Keratinocyte (primary cell): ENCODE measurements at regions not wholly inside any gene's neighbourhood (a gene's known extent, or its start where the extent isn't known, plus 50 kb on each side); places are given as distances from the start of the nearest gene placed in this dataset.

ENCODE experiments used
- EZH2 ChIP-seq: IDR thresholded peaks from one replicate; pipeline ENCODE4 v1.6.1; 2012; ENCODE audit warnings: inconsistent platforms, mild to moderate bottlenecking, low read length, moderate library complexity
- TF ChIP-seq, protein P1 (sequence below), 3 experiments: IDR thresholded peaks in 1 of 3; conservative IDR thresholded peaks in 1 of 3; optimal IDR thresholded peaks in 1 of 3; 2 replicates in 2 of 3; 3 replicates in 1 of 3; pipeline versions ENCODE3 to v1.5.1; 2011; ENCODE audit warnings: low read length in 3 of 3, mild to moderate bottlenecking in 3 of 3, moderate library complexity in 2 of 3, control low read depth in 1 of 3, inconsistent platforms in 1 of 3; ENCODE audit not compliant: insufficient read depth in 2 of 3; ENCODE audit errors: extremely low read depth in 1 of 3

DNA sequence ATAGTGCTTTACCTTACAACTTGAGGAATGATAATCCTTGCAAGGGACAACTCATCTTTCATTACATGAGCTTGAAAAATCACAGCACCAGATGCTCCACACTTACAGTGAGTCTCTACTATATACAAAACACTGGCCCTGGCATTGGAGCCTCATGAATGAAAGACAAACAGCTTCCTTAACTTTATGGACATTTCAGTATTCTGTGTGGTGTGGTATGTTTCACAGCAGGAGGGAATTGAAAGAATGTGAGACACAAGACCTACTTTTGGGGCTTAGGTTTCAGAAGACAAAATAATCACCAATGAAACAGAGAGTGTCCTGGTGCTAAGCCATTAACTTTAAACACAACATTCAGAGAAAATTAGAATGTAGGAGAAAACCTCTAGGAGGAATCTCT, 1249.6 kb downstream of the XPNPEP1 start:
- TF ChIP-seq, protein P1, sequence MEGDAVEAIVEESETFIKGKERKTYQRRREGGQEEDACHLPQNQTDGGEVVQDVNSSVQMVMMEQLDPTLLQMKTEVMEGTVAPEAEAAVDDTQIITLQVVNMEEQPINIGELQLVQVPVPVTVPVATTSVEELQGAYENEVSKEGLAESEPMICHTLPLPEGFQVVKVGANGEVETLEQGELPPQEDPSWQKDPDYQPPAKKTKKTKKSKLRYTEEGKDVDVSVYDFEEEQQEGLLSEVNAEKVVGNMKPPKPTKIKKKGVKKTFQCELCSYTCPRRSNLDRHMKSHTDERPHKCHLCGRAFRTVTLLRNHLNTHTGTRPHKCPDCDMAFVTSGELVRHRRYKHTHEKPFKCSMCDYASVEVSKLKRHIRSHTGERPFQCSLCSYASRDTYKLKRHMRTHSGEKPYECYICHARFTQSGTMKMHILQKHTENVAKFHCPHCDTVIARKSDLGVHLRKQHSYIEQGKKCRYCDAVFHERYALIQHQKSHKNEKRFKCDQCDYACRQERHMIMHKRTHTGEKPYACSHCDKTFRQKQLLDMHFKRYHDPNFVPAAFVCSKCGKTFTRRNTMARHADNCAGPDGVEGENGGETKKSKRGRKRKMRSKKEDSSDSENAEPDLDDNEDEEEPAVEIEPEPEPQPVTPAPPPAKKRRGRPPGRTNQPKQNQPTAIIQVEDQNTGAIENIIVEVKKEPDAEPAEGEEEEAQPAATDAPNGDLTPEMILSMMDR (optimal IDR thresholded peaks at IDR 0.05 in 1 of 3, IDR thresholded peaks at IDR 0.05 in 1 of 3, conservative IDR thresholded peaks at IDR 0.05 in 1 of 3; ENCODE audit: extremely low read depth in 1 of 3, insufficient read depth in 2 of 3, low read length in 3 of 3), result no peak
- no peak for TF ChIP-seq EZH2
